Activated naive CD4-positive, alpha-beta T cell (primary cell): ENCODE measurements at regions not wholly inside any gene's neighbourhood (a gene's known extent, or its start where the extent isn't known, plus 50 kb on each side); places are given as distances from the start of the nearest gene placed in this dataset.

Experiments used
- DNase-seq, 4 experiments: peaks; one replicate each; lab custom pipeline; 2025; lab: John Stamatoyannopoulos, UW

DNA sequence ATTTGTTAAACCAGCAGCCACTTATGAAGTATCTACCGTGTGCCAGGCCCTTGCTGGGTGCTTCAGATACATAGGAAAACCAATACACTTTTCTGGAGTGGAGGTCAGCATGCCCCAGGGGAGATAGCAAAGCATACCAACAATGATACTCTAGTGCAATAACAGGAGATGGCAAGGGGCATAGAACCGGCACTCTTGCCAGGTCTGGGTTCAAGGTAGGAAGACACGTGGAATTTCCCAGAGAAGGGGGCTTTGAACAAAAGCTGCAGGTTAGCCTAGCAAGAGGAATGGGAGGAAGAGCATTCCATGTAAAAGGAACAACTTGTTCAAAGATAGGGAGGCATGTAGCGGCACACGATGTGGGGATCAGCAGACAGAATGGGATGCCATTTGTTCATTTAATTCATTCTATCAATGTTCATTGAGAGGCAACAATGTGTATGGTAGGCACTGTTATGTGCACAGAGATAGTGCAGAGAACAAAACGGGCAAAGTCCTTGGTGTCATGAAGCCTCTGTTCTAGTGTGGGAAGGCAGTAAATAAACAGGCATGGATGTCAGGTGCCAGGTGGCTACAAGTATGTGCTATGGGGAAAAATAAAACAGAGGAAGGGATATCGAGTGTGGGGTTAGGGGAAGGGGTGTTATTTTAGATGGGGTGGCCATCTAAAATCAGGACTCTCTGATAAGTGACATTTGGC is 162.6 kb upstream of the E2F8 start:
- DNase-seq, result no peak

- DNase-seq, result no peak
Measured at GRCh38 chr11:19400296-19400695, 159.6 kb upstream of the E2F8 start.

GRCh38 chr11:19398772-19399527 is 158.2 kb upstream of the E2F8 start:
- no peak for DNase-seq

DNA sequence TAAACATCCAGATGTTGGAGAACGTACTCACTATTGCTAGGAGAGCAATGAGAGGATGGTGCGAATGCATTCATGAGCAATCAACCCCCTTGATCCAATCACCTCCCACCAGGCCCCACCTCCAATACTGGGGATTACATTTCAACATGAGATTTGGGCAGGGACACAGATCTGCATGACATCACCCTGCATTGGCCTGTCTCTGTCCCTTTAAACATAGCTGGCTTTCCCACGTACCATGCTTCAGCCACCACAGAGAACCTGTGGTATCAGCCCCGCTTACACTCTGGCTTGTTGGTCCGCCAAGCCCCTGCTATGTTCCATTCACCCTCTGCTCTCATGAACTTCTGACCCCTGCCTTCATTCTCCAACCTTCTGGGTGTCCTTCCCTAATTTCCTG is 157.5 kb upstream of the E2F8 start:
- DNase-seq, result no peak

GRCh38 chr11:19395050-19395449 is 154.3 kb upstream of the E2F8 start:
- DNase-seq, result no peak

DNA sequence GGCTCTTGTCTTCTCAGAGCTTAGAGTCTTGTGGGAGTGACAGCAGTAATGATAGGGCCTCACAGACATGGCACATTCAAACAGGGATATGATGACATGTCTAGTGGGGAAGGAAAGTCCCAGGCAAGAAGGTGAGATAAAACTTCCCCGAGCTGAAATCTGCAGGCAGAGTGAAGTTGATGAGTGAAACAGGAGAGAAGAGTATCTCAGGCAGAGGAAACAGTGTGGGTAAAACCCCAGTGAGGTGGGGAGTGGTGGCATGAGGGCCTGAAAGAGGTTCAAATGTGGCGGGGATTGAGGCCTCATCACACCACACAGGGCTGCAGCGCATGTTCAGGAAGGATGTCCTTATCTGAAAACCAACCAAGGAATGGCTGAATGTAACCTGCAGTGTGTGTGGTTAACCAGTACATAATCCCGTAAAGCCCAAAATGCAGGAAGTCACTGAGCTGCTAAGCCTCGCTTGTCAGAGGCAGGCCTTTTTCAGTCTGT is 153.8 kb upstream of the E2F8 start:
- DNase-seq, result no peak

DNA sequence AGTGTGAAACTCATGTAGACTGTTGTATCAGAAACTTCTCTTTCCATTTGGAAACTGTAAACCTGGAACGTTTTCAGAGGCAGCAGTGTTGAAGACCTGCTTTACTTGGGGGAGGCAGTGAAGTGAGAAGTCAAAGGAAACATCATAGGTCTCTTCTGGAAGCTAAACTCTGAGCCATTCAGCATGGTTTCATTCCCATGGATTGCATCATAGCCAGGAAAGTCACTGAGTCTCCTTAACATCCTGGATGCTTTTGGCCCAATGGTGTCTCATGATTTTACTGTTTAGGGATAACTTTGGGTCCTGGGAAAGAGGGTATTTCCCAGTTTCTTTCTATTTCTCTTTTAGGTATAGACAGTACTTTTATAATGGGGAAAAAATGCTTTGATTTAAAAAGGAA is 153.2 kb upstream of the E2F8 start:
- no peak for DNase-seq

DNA sequence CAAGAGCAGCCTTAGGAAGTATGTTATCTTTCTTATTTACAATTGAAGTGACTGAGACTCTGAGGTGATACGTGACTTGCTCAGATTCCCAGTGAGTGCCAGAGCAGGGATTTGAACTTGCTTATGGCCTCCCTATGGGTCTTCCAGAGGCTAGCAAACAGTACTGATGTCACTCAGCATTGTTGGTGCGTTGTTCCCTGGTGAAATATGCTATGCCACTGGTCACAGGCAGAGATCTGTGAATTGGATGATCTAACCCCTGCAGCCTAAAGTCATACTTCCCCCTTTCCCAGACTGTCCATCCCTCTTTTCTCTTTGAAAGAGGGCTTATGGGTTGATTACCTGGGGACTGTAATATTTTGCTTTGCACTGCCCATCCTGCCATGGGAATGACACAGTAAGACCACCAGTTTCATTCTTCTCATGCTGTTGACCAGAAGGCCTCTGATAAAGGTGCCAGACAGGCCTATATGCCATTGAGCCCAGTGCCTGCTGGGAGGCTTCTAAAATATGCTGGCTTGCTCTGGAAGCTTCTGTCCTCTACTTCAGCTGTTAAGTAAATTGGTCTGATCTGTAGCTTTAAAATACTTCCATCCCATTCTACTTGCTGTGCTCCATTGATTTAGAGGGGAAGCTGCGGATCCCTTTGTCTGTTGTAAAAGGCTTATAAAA is 152.2 kb upstream of the E2F8 start:
- no peak for DNase-seq

- DNase-seq, result no peak
Measured at GRCh38 chr11:19392321-19392720, 151.6 kb upstream of the E2F8 start.

- DNase-seq, result no peak
Measured at GRCh38 chr11:19391652-19392051, 150.9 kb upstream of the E2F8 start.

- DNase-seq, result no peak
Measured at GRCh38 chr11:19391026-19391425, 150.3 kb upstream of the E2F8 start.

DNA sequence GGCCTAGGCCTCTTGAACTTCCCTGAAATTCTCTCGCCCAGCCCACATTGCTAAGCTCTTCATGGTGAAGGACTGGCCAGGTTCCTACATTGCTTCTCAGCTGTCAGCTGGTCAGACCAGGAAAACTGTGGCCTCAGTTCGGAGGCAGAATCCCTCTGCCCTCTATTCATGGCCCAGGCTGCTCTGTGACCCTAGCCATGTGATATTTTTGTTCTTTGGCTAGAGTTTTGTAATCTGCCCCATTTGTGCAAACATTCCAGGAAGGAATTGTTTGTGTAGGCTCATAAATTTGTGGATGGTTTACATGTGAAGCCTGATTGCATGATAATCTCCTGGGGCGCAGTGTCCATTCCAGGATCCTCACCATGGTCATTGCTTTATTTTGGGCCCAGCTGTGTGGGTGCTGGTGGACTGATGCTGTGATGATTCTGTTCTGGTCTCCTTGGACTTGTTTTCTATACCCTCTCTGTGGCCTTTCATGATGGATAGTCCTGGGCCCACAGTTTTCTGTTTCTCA is 149.1 kb upstream of the E2F8 start:
- no peak for DNase-seq

- no peak for DNase-seq
Measured at GRCh38 chr11:19382131-19382611, 141.4 kb upstream of the E2F8 start.

DNA sequence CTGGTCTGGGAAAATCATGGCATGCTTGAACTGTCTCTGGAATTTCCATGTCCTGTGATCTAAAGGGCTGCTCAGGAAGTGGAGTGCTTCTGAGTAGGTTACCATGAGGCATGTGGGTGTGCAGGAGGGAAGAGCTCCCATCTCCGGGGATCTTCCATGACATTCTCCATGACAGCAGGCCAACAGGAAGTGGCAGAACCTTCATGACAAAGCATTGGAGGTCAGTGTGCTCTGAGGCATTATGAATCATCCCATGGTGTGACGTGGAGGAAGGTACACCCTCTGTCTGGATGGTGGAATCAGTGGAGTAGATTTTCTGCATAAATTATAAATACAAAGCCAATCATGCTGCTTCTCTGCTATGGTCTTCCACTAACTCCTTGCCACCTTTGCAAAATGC is 139.6 kb upstream of the E2F8 start:
- no peak for DNase-seq

GRCh38 chr11:19379465-19379864 is 138.7 kb upstream of the E2F8 start:
- no peak for DNase-seq

GRCh38 chr11:19378814-19379213 is 138.1 kb upstream of the E2F8 start:
- DNase-seq, result no peak

DNA sequence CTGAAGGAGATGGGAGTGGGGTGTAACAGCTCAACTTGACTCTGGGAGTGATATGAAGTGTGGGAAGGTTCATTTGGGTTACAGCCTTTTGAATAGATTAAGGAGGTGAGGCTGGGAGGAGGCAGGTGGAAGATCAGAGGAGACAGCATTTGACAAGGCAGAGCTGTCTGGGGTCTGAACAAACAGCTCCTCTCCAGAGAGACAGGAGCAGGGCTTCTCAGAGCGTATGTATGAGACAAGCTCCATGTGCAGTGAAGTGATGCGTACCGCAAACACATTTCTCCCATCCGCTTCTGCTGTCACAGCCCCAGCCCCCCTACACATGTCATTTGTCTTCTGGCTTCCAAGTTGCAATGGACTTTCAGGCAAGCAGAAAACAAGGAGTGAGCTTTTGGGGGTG is 137.1 kb upstream of the E2F8 start:
- DNase-seq, result no peak

GRCh38 chr11:19375440-19375839 is 134.7 kb upstream of the E2F8 start:
- DNase-seq, result no peak

GRCh38 chr11:19374151-19374569 is 133.4 kb upstream of the E2F8 start:
- no peak for DNase-seq

DNA sequence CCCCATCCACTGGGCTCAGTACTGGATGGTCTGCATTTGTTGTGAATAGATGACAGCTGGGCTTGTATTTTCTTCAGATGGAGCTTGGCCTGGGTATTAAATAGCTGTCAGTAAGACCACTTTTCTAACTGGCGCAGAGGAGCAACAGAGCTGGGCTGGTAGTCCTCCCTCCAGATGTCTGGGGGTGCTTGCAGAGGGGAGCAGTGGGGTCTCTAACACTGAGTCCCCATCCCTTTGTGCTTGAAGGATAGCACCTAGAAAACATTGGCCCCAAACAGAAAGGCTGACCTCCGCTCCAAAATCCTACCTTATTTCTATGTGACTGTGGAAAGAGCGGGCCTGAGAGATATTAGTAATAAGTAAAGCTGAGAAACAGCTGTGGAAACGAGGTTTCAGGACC is 131.6 kb upstream of the E2F8 start:
- DNase-seq, result no peak

- DNase-seq, result no peak
Measured at GRCh38 chr11:19370100-19370861, 129.5 kb upstream of the E2F8 start.
